CD4-positive, alpha-beta T cell treated with Interferon alpha-2 for 1 hour (primary cell): ENCODE measurements at regions not wholly inside any gene's neighbourhood (a gene's known extent, or its start where the extent isn't known, plus 50 kb on each side); places are given as distances from the start of the nearest gene placed in this dataset.
A peak's percentile ranks its signal among the peaks of the same experiment; 100 is the strongest.
"Not testable (repeated sequence)": the region's sequence is repeated elsewhere in the genome, so short reads cannot be mapped to it uniquely, and the experiment has no call there.

Experiments
- DNase-seq, 2 donors: peaks; one replicate each; pipeline ENCODE4 v3.0.0-alpha.2; 2020 to 2022

GRCh38 chr5:87115839-87116364, 151.8 kb upstream of the RASA1 start:
- no peak for DNase-seq

DNA sequence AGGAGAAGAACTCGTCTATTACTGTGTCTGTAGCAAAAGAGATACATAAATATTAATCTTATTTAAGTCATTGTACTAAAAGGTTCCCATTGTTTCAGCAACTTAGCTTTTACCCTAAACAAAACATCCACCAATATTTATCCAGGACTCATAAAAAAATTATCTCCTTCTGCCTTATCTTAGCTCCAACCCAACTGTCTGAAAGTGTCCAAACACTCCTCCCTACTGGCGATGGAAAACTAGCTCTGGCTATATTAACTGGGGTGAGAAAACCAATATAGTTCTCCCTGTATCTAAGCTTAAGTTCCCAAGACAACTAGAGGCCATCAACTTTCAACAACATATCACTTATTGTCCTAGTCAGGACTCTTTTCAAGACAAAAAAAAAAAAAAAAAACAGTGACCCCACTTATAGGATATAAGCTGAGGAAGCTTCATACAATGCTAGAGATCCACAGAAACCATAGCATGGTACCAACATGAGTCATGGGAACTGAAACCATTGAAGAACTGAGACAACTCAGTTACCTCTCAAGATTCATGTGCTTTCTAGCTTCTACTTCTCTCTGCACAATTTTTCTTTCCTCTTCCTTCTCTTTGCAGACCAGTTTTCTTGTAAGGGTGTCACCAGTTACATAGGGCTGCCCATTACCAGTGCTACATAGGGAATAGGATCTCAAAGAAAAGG, 150.7 kb upstream of the RASA1 start:
- no peak for DNase-seq

GRCh38 chr5:87119588-87119987, 148.1 kb upstream of the RASA1 start:
- DNase-seq = no peak

DNA sequence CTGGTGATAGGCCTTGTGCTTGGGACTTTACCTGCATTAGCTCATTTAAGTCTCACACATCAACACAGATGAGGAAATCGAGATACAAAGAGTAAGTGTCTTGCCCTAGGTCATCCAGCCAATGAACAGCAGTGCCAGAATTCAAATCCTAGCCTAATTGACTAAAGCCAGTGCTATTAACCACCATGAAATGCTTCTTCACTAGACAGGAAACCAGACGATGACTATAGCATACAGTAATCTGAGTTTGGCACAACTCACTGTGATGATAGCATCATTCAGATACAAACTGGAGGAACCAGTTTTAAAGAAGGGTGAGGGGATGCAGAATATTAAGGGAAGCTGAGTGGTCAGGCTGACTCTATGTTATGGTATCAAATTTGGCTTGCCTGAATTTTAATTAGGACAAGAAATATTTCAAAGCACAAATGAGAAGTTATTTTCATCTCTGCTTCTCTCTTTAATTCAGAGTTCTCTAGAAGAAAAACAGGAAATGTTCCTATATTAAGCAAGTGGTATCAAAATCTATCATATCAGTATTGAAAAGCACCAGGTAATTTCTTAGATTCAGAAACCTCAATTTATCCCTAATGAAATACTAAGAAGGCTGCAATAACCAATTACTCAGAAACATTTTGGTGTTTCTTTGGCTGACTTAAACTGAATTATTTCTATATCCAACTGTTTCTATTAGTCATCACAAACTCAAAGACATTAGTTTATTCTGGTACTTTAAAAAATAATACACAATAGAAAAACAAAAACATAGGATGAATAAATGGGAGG, 147.0 kb upstream of the RASA1 start:
- DNase-seq = peak in 1 of 2 donors; percentile 41

GRCh38 chr5:87121304-87122150, 146.2 kb upstream of the RASA1 start:
- DNase-seq = peak; percentile 31 to 62

- no peak for DNase-seq
Observed at GRCh38 chr5:87122151-87122977, 145.3 kb upstream of the RASA1 start.

- DNase-seq = no peak
Observed at GRCh38 chr5:87125766-87126165, 141.9 kb upstream of the RASA1 start.

- DNase-seq = no peak
Observed at GRCh38 chr5:87126869-87127268, 140.8 kb upstream of the RASA1 start.

GRCh38 chr5:87127426-87127825, 140.3 kb upstream of the RASA1 start:
- no peak for DNase-seq

GRCh38 chr5:87127956-87128687, 139.6 kb upstream of the RASA1 start:
- DNase-seq = no peak

DNA sequence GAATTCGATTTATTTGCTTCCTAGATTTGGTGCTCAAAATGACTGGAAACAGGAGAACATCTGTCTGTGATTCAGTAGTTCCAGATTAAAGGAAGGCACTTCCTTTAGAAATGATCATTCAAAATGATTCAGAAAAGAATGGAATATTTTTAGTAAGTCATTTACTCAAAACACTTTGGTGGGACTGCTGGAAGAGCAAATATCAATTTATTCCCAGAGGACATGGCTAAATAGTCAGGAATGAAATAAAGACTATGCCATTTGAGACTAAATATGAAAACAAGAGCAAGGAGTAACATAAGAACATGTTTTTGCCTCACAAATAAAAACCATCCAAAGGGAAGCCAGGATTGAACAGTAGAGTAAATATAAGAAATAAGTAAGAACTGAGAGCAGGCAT, 138.6 kb upstream of the RASA1 start:
- no peak for DNase-seq

- no peak for DNase-seq
Observed at GRCh38 chr5:87132696-87133095, 135.0 kb upstream of the RASA1 start.

DNA sequence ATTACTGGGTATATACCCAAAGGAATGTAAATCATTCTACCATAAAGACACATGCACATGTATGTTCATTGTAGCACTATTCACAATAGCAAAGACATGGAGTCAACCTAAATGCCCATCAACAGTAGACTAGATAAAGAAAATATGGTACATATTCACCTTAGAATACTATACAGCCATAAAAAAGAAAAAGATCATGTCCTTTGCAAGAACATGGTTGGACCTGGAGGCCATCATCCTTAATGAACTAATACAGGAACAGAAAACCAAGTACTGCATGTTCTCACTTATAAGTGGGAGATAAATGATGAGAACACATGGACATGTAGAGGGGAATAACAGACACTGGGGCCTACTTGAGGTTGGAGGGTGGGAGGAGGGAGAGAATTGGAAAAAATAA, 133.2 kb upstream of the RASA1 start:
- not testable (repeated sequence) for DNase-seq

GRCh38 chr5:87136096-87136495, 131.6 kb upstream of the RASA1 start:
- DNase-seq = no peak

- DNase-seq = no peak
Observed at GRCh38 chr5:87136733-87137132, 130.9 kb upstream of the RASA1 start.

- no peak for DNase-seq
Observed at GRCh38 chr5:87137283-87137682, 130.4 kb upstream of the RASA1 start.

DNA sequence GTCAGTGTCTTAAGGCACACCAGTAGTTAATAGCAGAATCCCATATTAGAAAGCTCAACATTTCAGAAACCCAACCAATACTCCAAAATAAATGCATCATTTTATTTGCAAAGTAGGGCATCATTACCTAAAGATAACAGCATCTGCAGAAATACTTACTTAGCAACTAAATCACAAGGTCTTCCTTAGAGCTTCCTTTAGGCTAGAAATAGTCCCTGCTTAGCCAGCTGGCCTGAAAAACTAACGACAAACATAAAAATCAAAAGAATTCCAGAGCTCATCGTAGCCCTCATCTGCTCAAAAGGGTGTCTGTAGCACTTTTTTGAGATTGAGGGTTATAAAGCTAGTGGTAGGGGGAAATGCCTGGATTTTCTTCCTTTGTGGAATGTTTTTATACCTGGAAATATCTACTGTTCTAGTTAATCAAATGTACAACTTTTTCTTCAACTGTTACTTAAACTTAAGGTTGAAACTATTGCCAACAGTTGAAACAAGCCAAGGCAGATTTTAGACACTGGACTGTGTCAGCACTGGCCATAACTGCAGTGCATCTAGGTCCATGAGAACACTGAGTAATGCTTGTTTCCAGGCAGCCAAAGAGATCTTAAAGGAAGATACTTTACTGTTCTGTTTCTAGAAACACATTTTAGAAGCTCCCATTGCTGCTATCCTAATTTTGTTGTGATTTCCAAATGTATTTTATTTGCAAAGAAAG, 129.4 kb upstream of the RASA1 start:
- no peak for DNase-seq

GRCh38 chr5:87139795-87140194, 127.9 kb upstream of the RASA1 start:
- no peak for DNase-seq

DNA sequence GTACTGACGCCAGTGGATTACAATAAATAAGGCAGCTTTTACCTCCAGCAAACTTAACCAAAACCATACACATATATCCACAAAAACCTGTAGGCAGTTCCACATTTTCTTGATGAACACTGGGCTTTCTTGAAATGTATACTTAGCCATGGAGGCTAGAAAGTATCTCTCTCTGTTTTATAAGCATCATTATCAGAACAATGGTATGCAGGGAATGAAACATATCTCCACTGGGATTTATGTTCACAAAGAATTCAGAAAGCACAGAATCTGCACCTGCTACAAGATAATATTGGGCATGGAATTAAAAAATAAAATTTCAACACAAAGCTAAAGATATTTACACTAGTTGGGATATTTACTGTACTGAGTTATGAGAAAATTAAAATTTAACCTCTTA, 126.1 kb upstream of the RASA1 start:
- no peak for DNase-seq

GRCh38 chr5:87145853-87146252, 121.8 kb upstream of the RASA1 start:
- not testable (repeated sequence) for DNase-seq

GRCh38 chr5:87147441-87147840, 120.2 kb upstream of the RASA1 start:
- DNase-seq = no peak
